Mesothelial cell of epicardium (in vitro differentiated cells): ENCODE measurements at regions not wholly inside any gene's neighbourhood (a gene's known extent, or its start where the extent isn't known, plus 50 kb on each side); places are given as distances from the start of the nearest gene placed in this dataset.
"Not testable (repeated sequence)": the region's sequence is repeated elsewhere in the genome, so short reads cannot be mapped to it uniquely, and the experiment has no call there.

Source experiments
- DNase-seq, 2 experiments: peaks; one replicate each; pipeline ENCODE4 v3.0.0; 2021; ENCODE audit warnings: low spot score in 2 of 2; ENCODE audit not compliant: unreplicated experiment in 2 of 2
- H3K27ac Mint-ChIP-seq: 2 replicates; pipeline ENCODE4 v1.8.0; 2021; ENCODE audit warnings: mixed read lengths
- H3K27me3 Mint-ChIP-seq: 2 replicates; pipeline ENCODE4 v1.8.0; 2021; ENCODE audit warnings: low read depth, mixed read lengths
- H3K36me3 Mint-ChIP-seq: 2 replicates; pipeline ENCODE4 v1.8.0; 2021; ENCODE audit warnings: mixed read lengths
- H3K4me1 Mint-ChIP-seq: 2 replicates; pipeline ENCODE4 v1.8.0; 2021; ENCODE audit warnings: mixed read lengths
- H3K4me3 Mint-ChIP-seq: 2 replicates; pipeline ENCODE4 v1.8.0; 2021; ENCODE audit warnings: mild to moderate bottlenecking, moderate library complexity, mixed read lengths
- H3K9me3 Mint-ChIP-seq: 2 replicates; pipeline ENCODE4 v1.8.0; 2021; ENCODE audit warnings: mixed read lengths
- CTCF ChIP-seq: fragments of 200-600 bp; sonication (generic); IDR thresholded peaks from one replicate; pipeline ENCODE4 v1.5.0; 2021; ENCODE audit warnings: antibody characterized with exemption; ENCODE audit not compliant: unreplicated experiment

DNA sequence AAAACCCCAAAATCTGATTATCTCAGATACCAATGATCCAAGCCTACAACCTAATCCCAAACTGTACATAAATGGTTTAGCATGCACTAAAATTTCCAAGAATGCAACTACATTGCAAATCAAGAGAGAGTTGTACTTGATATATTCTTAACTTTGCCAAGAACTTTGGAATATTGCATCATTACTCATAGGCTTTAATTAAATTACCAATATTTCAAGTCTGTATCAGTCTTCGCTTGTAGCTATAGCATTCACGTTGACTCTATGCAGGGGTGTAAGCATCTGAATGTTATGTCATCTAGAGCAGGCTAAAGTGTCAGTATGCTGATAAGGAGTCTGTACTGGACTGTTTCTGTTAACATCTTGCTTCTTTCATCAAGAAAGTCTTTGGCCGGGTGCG is 56.3 kb downstream of the FOXI3 start:
- TF ChIP-seq CTCF = no peak
- no peak for DNase-seq
- Mint-ChIP-seq H3K27me3 (no peaks in the 10 kb centered on the region), H3K4me3 (no peak overlapping the region), H3K4me1 (no peaks in the 10 kb centered on the region), H3K9me3 (peaks cover 4% of the 10 kb centered on the region), H3K27ac (no peak overlapping the region), H3K36me3 (no peaks in the 10 kb centered on the region)

GRCh38 chr2:88377641-88377991 is 74.9 kb downstream of the FOXI3 start:
- Mint-ChIP-seq H3K9me3 (peaks cover 11% of the 10 kb centered on the region), H3K4me3 (no peak overlapping the region), H3K27ac (no peak overlapping the region), H3K27me3 (peaks cover 13% of the 10 kb centered on the region), H3K4me1 (no peaks in the 10 kb centered on the region), H3K36me3 (no peaks in the 10 kb centered on the region)
- DNase-seq = no peak
- TF ChIP-seq CTCF = no peak

DNA sequence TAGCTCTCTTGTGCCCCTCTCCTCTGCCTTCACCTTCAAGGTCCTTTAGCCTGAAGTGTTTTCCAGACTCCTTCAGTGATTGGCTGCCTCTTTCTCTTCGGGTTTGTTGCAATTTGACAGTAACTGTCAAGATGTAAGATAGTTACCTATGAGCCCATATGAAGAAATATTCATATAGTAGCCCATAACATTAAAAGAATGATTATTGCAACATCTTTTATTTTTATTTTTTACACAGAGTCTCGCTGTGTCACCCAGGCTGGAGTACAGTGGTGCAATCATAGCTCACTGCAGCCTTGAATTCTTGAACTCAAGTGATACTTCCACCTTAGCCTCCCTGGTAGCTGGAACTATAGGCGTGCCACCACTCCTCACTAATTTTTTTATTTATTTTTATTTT is 80.5 kb downstream of the FOXI3 start:
- H3K9me3 Mint-ChIP-seq = peaks cover 11% of the 10 kb centered on the region
- peaks cover 13% of the 10 kb centered on the region for H3K27me3 Mint-ChIP-seq
- DNase-seq = no peak
- H3K4me3 Mint-ChIP-seq = no peak overlapping the region
- H3K36me3 Mint-ChIP-seq = no peaks in the 10 kb centered on the region
- no peak overlapping the region for H3K27ac Mint-ChIP-seq
- no peaks in the 10 kb centered on the region for H3K4me1 Mint-ChIP-seq
- TF ChIP-seq CTCF = no peak

GRCh38 chr2:88365408-88365807 is 87.1 kb downstream of the FOXI3 start:
- H3K27ac Mint-ChIP-seq, H3K36me3 Mint-ChIP-seq, H3K4me1 Mint-ChIP-seq, DNase-seq, H3K4me3 Mint-ChIP-seq, H3K27me3 Mint-ChIP-seq, H3K9me3 Mint-ChIP-seq: not testable (repeated sequence)

DNA sequence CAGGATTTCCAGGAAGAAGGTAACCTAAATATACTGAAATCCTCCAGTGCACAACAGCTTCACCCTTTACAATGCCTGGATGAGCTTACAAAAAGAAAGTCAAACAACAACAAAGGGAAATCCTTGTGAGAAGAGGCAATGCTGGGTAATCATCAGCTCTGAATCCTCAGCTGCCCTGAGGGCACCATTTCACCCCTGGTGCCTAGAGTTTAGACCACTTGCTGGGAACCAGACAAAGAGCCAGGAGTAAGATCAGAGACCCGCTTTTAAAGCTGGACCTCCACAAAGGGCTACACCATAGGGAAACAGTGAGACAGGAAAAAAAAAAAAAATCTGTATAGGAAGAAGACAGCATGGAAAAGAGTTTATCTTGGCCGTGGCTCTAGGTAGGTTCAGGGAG is 97.0 kb downstream of the FOXI3 start:
- no peak overlapping the region for H3K4me3 Mint-ChIP-seq
- H3K36me3 Mint-ChIP-seq = no peaks in the 10 kb centered on the region
- H3K27ac Mint-ChIP-seq = no peak overlapping the region
- DNase-seq = no peak
- H3K9me3 Mint-ChIP-seq = peaks cover 3% of the 10 kb centered on the region
- H3K27me3 Mint-ChIP-seq = peaks cover 18% of the 10 kb centered on the region
- TF ChIP-seq CTCF = no peak
- H3K4me1 Mint-ChIP-seq = no peaks in the 10 kb centered on the region

DNA sequence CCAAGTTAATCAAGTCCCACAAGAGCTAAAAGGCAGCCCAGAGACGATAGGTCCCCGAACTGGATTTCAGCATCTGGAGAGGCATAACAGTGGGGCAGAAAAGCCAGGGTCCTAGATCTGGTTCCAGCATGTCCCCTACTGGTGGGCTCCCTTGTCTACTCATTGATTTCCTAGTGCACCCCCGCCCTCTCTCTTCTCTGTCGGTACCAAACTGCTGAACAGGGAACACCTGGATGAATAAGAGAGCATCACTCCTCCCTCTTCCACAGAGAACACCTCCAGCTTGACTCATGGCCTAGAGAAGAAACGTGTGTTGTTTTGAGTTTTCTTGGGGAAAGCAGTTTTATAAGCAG is 101.3 kb downstream of the FOXI3 start:
- Mint-ChIP-seq H3K36me3 (no peaks in the 10 kb centered on the region), H3K27me3 (peaks cover 30% of the 10 kb centered on the region), H3K9me3 (peaks cover 3% of the 10 kb centered on the region), H3K27ac (peak overlapping the region; percentile 40), H3K4me3 (peak overlapping the region; percentile 68), H3K4me1 (peaks cover 6% of the 10 kb centered on the region)
- no peak for DNase-seq
- TF ChIP-seq CTCF = peak; percentile 52
